SK-N-SH (cell line): ENCODE measurements at regions not wholly inside any gene's neighbourhood (a gene's known extent, or its start where the extent isn't known, plus 50 kb on each side); places are given as distances from the start of the nearest gene placed in this dataset.

Experiments
- CHD2 ChIP-seq: fragments of 150-350 bp; IDR thresholded peaks from 2 replicates; pipeline ENCODE4 v1.6.1; 2018; ENCODE audit warnings: low read length; ENCODE audit not compliant: partially characterized antibody
- EZH2phosphoT487 ChIP-seq: fragments of 200-600 bp; sonication (generic); IDR thresholded peaks from 2 replicates; pipeline ENCODE4 v1.6.1; 2017; ENCODE audit warnings: low read depth, mixed run types, mild to moderate bottlenecking, antibody characterized with exemption, moderate library complexity, borderline replicate concordance
- FOSL2 ChIP-seq: IDR thresholded peaks from 2 replicates; pipeline ENCODE4 v1.4.0; 2012; ENCODE audit warnings: low read depth, mild to moderate bottlenecking, moderate library complexity, borderline replicate concordance
- FOXM1 ChIP-seq: IDR thresholded peaks from 2 replicates; pipeline ENCODE4 v1.4.0; 2012; ENCODE audit warnings: low read depth, mild to moderate bottlenecking
- GATA2 ChIP-seq: sonication (generic); formaldehyde crosslinking; IDR thresholded peaks from 2 replicates; pipeline ENCODE4 v1.5.0; 2020; ENCODE audit warnings: mild to moderate bottlenecking, missing genetic modification reagents
- JUND ChIP-seq: IDR thresholded peaks from 2 replicates; pipeline ENCODE4 v1.4.0; 2012
- MEF2A ChIP-seq: IDR thresholded peaks from 2 replicates; pipeline ENCODE4 v1.4.0; 2012; ENCODE audit warnings: low read depth, borderline replicate concordance
- MXI1 ChIP-seq: IDR thresholded peaks from 2 replicates; pipeline ENCODE4 v1.6.1; 2012; ENCODE audit warnings: mild to moderate bottlenecking, low read depth, low read length, improper control_type of control experiment
- NFIC ChIP-seq: IDR thresholded peaks from 2 replicates; pipeline ENCODE4 v1.4.0; 2012; ENCODE audit warnings: borderline replicate concordance
- NRF1 ChIP-seq: IDR thresholded peaks from 2 replicates; pipeline ENCODE4 v1.6.1; 2012; ENCODE audit warnings: low read depth, mild to moderate bottlenecking, low read length
- PBX3 ChIP-seq: IDR thresholded peaks from 2 replicates; pipeline ENCODE4; 2012
- RAD21 ChIP-seq: IDR thresholded peaks from 2 replicates; pipeline ENCODE4 v1.6.1; 2012; ENCODE audit warnings: mild to moderate bottlenecking, low read length
- RCOR1 ChIP-seq: fragments of 150-350 bp; IDR thresholded peaks from 2 replicates; pipeline ENCODE4 v1.6.1; 2017; ENCODE audit warnings: antibody characterized with exemption, low read length
- REST ChIP-seq: IDR thresholded peaks from 2 replicates; pipeline ENCODE4 v1.6.1; 2012; ENCODE audit warnings: mild to moderate bottlenecking, low read depth, low read length, moderate library complexity
- TAF1 ChIP-seq: IDR thresholded peaks from 2 replicates; pipeline ENCODE4 v1.6.1; 2012; ENCODE audit warnings: low read depth, mild to moderate bottlenecking, low read length, moderate library complexity, borderline replicate concordance
- TEAD4 ChIP-seq: IDR thresholded peaks from 2 replicates; pipeline ENCODE4 v1.4.0; 2012; ENCODE audit warnings: mild to moderate bottlenecking, borderline replicate concordance; ENCODE audit not compliant: insufficient read depth
- USF1 ChIP-seq: IDR thresholded peaks from 2 replicates; pipeline ENCODE4 v1.4.0; 2012; ENCODE audit warnings: low read depth, borderline replicate concordance
- YY1 ChIP-seq: IDR thresholded peaks from 2 replicates; pipeline ENCODE4 v1.4.0; 2012; ENCODE audit warnings: low read depth, mild to moderate bottlenecking
- TF ChIP-seq, protein P1 (sequence below): fragments of 150-350 bp; IDR thresholded peaks from 2 replicates; pipeline ENCODE4 v1.6.1; 2016; ENCODE audit warnings: mild to moderate bottlenecking, low read depth, low read length
- TF ChIP-seq, protein P2 (sequence below): IDR thresholded peaks from 2 replicates; pipeline ENCODE4 v1.4.0; 2012; ENCODE audit warnings: low read depth, borderline replicate concordance

DNA sequence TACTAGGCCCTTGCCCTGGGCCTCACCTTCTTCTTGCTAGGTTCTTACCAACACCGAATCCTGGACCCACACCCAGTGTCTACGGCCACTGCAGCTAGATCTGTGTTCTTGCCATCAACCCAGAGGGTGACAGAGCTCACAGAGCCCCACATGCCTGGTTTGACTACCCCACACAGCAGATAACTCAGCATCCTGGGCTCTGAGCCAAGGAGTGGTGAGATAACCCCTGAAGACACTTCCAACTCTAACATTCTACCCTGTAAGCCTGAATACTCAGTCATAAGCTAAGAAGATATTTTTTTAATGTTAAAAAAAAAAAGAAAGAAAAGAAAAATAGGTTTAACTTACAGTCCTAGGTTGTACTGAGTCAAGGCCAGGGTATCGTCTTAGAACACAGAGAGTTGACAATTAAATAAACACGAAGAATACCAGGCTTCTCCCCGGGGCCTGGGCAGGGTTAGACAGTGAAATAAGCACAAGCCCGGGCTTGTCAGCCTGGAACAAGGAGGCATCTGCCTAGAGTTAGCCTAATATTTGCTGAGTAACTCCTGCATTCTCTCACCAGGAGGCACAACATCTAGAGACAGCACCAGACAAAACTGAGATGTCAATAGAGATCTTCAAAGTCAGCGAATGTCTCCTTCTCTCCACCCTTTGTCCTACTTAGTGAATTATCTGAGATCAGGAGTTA, 556.5 kb upstream of the LRRN3 start (continued):
- no peak for TF ChIP-seq FOXM1
- no peak for TF ChIP-seq MEF2A
- TF ChIP-seq MXI1, result no peak
- TF ChIP-seq EZH2phosphoT487, result no peak
- no peak for TF ChIP-seq PBX3
- peak; percentile 79 for TF ChIP-seq GATA2 (CRISPR knock-in tag)
- TF ChIP-seq, protein P1, sequence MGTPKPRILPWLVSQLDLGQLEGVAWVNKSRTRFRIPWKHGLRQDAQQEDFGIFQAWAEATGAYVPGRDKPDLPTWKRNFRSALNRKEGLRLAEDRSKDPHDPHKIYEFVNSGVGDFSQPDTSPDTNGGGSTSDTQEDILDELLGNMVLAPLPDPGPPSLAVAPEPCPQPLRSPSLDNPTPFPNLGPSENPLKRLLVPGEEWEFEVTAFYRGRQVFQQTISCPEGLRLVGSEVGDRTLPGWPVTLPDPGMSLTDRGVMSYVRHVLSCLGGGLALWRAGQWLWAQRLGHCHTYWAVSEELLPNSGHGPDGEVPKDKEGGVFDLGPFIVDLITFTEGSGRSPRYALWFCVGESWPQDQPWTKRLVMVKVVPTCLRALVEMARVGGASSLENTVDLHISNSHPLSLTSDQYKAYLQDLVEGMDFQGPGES, result no peak
- TF ChIP-seq YY1, result no peak
- TF ChIP-seq FOSL2, result no peak
- no peak for TF ChIP-seq TAF1
- no peak for TF ChIP-seq USF1
- peak; percentile 70 for TF ChIP-seq NFIC
- no peak for TF ChIP-seq JUND
- TF ChIP-seq, protein P2, sequence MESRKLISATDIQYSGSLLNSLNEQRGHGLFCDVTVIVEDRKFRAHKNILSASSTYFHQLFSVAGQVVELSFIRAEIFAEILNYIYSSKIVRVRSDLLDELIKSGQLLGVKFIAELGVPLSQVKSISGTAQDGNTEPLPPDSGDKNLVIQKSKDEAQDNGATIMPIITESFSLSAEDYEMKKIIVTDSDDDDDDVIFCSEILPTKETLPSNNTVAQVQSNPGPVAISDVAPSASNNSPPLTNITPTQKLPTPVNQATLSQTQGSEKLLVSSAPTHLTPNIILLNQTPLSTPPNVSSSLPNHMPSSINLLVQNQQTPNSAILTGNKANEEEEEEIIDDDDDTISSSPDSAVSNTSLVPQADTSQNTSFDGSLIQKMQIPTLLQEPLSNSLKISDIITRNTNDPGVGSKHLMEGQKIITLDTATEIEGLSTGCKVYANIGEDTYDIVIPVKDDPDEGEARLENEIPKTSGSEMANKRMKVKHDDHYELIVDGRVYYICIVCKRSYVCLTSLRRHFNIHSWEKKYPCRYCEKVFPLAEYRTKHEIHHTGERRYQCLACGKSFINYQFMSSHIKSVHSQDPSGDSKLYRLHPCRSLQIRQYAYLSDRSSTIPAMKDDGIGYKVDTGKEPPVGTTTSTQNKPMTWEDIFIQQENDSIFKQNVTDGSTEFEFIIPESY, result no peak
- TF ChIP-seq RCOR1, result no peak
- peak; percentile 22 for TF ChIP-seq CHD2
- TF ChIP-seq REST, result no peak
- peak; percentile 21; the same call in 1 of the 2 replicates for TF ChIP-seq RAD21
- no peak for TF ChIP-seq NRF1
- TF ChIP-seq TEAD4, result no peak
- TF ChIP-seq, all 33 proteins: peak for 7
